Fibroblast of mammary gland (primary cell): ENCODE measurements at regions not wholly inside any gene's neighbourhood (a gene's known extent, or its start where the extent isn't known, plus 50 kb on each side); places are given as distances from the start of the nearest gene placed in this dataset.

Experiments
- DNase-seq: peaks from one replicate; pipeline ENCODE4 v3.0.0-alpha.2; 2010; ENCODE audit warnings: low read depth
- H3K4me3 ChIP-seq: 2 replicates; pipeline ENCODE4 v1.5.1; 2011; ENCODE audit warnings: low read depth, mild to moderate bottlenecking, low read length, moderate library complexity; ENCODE audit not compliant: control insufficient read depth
- CTCF ChIP-seq: conservative IDR thresholded peaks from 2 replicates; pipeline ENCODE4 v1.5.1; 2011; ENCODE audit warnings: low read depth, low read length, inconsistent platforms; ENCODE audit not compliant: control insufficient read depth, insufficient read depth

DNA sequence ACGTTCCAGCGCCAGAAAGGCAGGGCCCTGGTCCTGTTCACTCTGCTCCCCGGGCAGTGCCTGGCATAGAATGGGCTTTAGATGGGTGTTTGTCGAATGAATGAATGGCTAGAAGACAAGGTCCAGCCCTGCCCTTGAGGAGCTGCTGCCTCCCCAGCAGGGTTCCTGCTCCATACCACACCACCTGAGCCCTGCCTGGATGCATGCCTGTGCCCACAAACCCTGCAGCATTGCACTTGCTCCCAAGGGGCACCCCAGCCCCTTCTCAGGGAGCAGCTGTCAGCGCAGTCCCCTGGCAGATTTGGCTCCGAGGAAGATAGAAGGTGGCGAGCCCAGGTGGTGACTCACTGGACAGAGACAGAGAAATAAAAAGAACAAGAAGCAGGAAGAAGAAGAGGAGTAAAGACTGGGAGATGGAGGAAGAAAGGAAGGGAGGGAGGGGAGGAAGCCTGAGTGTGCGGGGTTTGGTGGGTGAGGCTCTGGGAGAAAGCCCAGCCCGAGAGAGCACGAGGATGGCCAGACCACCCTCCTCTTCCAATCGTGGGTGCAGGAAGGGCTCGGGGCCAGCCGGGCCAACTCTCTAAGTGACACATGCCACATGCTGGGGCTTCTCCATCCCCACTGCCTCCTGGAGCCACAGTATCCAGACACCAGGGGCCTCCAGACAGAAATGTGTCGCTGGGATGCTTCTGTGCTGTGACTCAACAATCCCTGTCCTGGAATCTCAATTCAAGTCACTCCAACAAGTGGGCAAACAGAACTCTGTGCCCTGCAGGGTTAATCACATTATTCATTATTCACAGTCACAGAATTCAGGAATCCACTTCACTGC lies 1474.3 kb downstream of the BRD1 start:
- TF ChIP-seq CTCF, result no peak
- DNase-seq, result no peak

GRCh38 chr22:48352086-48352911 lies 1475.4 kb downstream of the BRD1 start:
- DNase-seq, result no peak
- TF ChIP-seq CTCF, result no peak
- H3K4me3 ChIP-seq, result no peak overlapping the region

More for the DNA sequence above, 1474.3 kb downstream of the BRD1 start:
- H3K4me3 ChIP-seq, result no peak overlapping the region

- TF ChIP-seq CTCF, result no peak
- DNase-seq, result no peak
- H3K4me3 ChIP-seq, result no peak overlapping the region
These were observed 1476.1 kb downstream of the BRD1 start for GRCh38 chr22:48351376-48352085.

DNA sequence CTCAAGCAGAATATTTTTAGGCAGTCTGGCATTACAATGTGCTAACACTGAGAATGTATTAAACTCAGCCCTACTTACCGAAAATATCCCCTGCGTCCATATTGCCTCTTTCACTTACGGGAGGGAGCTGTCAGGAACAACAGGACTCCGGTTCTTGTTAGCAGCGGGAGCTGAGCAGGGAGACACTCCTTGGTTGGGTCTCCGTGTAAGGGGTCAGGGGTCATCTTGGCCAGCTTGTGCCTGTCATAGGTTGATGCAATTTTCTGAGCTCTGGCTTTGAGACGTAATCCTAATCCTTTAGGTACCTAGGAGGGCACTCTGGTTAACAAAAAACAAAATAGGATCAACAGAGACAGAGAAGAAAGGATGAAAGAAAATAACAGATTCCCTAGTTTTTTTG lies 1477.2 kb downstream of the BRD1 start:
- DNase-seq, result no peak
- no peak overlapping the region for H3K4me3 ChIP-seq
- TF ChIP-seq CTCF, result no peak

DNA sequence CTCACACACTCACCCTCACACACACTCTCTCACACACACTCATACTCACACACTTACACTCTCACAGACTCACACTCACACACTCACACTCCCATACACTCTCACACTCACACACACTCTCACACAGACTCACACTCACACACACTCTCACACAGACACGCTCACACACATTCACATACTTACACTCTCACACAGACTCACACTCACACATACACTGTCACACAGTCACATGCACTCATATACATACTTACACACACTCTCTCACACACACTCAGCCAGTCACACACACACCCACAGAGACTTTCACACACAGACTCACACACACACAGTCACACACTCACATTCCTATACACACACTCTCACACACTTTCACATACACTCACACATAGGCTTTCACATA lies 1478.8 kb downstream of the BRD1 start:
- no peak overlapping the region for H3K4me3 ChIP-seq
- TF ChIP-seq CTCF, result no peak
- DNase-seq, result no peak

- H3K4me3 ChIP-seq, result no peak overlapping the region
- DNase-seq, result no peak
- TF ChIP-seq CTCF, result no peak
These were observed 1480.4 kb downstream of the BRD1 start for GRCh38 chr22:48347311-48347710.
